ENCODE measurements at regions not wholly inside any gene's neighbourhood (a gene's known extent, or its start where the extent isn't known, plus 50 kb on each side); places are given as distances from the start of the nearest gene placed in this dataset.

DNA sequence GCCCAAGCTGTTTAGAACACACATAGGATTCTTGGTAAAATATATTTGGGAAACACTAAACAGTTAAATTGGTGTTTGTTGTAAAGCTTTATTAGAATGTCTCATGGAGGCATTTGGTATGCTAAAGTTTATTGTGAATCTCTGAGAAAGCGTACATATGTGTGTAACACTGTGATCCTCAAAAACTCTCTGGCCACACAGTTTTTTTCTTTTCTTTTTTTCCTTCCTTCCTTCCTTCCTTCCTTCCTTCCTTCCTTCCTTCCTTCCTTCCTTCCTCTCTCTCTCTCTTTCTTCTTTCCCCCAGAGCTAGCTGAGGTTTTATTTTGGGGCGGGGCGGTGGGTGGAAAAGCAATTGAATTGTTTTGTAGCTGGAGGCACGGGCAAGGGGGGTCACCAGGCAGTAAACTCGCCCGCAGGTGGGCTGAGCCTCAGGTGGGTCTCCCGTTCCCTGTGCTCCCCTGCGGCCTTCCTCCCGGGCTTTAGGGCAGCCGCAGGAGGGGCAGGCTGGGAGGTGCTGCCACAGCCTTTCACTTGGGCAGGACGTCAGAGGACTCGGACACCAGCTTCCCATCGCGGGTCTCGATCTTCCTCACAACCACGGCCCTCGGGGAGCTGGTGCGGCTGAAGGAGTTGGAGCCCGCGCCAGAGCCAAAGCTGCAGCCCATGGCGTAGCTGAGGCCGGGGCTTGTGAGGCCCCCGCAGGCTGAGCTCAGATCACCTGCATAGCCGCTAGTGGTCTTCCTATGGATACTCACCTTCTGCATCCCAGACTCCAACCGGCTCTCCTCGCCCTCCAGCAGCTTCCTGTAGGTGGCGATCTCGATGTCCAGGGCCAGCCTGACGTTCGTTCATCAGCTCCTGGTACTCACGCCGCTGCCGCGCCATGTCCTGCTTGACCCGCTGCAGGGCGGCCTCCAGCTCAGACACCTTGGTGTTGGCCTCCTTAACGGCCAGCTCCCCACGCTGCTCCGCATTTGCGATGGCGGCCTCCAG lies 459.0 kb downstream of the GATA3 start:
- H3K27ac ChIP-seq (ENCODE audit: low read depth, low read length), result no peak overlapping the region
- WGBS, 3 donors, result 88 to 92% (median 88%) methylated on average over 41 of the region's 41 CpGs

DNA sequence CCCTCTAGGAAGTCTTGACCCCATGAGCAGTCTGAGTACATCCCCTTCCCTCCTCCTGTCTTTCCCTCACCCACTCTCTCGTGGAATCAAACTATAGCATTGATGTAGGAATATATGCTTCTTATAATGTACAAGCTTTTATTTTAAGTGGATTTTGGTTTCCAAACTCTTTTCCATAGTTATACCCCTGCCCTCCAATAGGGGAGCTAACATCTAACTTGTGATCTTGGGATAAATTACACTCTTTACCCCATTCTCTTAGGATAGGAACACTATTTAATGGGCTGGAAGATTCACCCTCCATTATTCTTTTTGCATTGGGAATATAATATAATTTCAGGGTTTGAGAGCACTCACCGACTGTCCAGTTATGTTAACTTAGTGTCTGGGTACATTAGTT lies 465.9 kb downstream of the GATA3 start:
- WGBS, 3 donors, result 62 to 87% (median 73%) methylated on average over 2 of the region's 2 CpGs
- no peak overlapping the region for H3K27ac ChIP-seq (ENCODE audit: low read depth, low read length)

DNA sequence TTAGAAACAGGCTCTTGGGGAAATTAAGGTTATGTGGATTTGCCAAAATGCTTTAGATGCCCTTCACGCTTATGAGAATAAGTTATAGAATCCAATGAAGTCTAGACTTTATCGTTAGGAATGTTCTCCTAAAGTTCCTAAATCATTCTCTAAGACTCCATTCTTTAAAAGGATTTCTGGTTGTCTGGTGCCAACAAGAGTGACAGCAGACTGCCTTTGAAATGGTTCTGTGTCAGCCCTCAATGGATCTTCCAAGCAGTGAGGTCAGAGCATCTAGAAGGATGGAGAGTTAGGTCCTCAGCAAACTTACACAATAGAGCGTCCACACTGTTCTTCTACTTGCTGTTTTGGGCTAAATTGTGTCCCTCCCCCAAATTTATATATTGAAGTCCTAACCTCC lies 473.3 kb downstream of the GATA3 start:
- 88 to 93% (median 90%) methylated on average over 3 of the region's 3 CpGs for WGBS, 3 donors
- H3K27ac ChIP-seq (ENCODE audit: low read depth, low read length), result no peak overlapping the region

DNA sequence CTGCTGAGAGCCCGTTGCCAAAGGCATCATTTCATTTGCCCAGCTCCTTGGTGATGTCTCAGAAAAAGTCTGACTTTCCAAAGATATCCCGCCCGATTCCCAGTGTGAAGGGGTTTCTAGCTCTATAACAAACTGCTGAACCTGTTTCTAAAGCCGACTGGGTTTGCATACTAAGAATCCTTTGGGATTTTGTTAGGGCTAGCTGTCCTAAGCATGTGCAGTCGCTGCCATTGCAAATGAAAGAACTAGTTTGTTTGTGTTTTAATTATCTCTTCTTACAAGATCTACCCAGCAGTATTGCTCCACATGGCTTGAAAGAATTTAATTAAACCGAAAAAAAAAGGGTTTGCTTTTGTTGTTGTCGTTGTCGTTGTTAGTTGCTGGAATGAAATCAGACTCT lies 476.6 kb downstream of the GATA3 start:
- WGBS, 3 donors, result 76 to 90% (median 85%) methylated on average over 8 of the region's 8 CpGs

DNA sequence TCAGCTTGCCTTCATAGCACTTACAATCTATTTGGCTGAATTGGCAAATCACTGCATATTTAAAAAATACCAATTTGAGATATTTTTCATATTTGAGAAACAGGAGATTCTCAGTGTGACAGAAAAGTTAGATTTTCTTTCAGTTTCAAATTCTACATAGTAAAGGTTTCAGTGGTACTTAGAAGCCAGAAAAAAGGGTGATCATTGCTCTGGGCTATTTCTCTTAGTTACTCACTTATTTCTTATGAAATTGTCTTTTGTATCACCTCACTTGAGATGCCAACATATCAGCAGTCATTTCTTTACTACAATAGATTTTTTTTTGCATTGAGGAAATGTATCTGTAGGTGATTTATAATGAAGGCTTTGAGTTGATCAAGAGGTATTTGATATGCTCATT lies 478.2 kb downstream of the GATA3 start:
- H3K27ac ChIP-seq (ENCODE audit: low read depth, low read length), result no peak overlapping the region

More for the DNA sequence above, 476.6 kb downstream of the GATA3 start:
- H3K27ac ChIP-seq (ENCODE audit: low read depth, low read length), result no peak overlapping the region

DNA sequence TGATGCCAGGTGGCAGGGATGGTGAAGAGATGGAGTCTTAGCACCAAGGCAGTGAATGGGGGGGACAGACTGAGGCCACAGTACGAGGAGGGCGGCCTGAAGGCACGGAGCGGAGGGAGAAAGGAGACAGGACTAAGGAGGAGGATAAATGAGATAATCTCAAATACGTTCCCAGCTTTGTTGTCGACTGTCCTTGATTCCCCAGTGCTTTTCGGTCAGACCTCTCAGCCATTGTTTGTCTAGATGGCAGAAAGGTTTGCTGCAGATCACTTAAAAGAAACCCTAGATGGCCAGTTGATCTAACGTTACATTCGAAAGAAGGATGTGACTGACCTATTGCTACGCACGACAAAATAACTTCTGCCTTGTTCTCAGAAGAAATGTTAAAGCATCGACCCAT lies 479.0 kb downstream of the GATA3 start:
- 73 to 78% (median 78%) methylated on average over 12 of the region's 12 CpGs for WGBS, 3 donors

DNA sequence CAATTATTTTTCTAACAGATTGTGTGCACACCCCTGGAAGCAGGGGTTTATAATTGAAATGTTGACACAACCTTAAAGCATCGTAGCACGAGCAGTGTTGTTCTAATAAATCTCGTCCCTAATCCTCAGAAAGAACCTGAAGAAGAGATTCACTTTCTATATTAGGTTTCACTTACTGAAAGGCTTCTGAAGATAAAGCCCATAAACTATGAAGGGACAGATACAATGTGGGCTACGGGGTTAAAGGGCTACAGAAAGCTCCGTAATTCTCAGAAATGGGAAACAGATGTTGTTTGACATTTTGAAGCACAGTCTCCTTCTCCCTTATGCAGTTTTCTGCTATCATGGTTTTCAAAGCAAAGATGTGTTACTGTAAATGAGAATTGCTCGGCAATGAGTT lies 479.6 kb downstream of the GATA3 start:
- WGBS, 3 donors, result 44 to 54% (median 47%) methylated on average over 6 of the region's 6 CpGs
- no peak overlapping the region for H3K27ac ChIP-seq (ENCODE audit: low read depth, low read length)

More for the DNA sequence above, 479.0 kb downstream of the GATA3 start:
- H3K27ac ChIP-seq (ENCODE audit: low read depth, low read length), result no peak overlapping the region

DNA sequence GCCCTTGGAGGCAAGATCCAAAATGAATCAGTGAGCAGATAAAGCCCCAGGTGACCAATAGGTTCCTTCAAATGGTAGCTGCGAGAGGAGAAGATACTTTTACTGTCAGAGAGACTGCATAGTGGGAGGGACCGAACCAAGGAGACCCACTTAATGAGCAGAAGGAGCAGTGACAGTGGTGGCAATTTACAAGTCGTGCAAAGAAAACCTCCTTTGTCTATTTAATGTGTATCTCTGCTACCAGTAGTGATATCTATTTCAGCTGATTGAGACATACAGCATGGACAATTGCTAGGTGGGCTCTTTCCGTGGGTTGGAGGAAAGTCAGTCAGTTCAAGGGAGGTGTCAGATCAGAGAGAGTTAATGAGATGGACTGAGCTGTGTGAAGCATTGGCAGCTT lies 480.4 kb downstream of the GATA3 start:
- H3K27ac ChIP-seq (ENCODE audit: low read depth, low read length), result no peak overlapping the region
- WGBS, 3 donors, result 51 to 81% (median 74%) methylated on average over 4 of the region's 4 CpGs

DNA sequence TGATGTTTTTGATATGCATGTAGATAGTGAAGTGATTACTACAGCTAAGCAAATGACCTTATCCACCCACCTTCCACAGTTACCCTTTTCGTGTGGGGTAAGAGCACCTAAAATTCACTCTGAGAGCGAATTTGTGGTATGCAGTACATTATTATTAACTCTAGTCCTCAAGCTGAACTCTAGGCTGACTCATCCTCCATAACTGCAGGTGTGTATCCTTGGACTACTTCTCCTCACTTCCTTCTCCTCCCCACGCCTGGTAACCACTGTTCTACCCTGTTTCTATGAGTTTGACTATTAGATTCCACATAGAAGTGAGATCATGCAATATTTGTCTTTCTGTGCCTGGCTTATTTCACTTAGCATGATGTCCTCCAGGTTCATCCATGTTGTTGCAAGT lies 484.6 kb downstream of the GATA3 start:
- no peak overlapping the region for H3K27ac ChIP-seq (ENCODE audit: low read depth, low read length)
- WGBS, 3 donors, result 71 to 81% (median 78%) methylated on average over 3 of the region's 3 CpGs

DNA sequence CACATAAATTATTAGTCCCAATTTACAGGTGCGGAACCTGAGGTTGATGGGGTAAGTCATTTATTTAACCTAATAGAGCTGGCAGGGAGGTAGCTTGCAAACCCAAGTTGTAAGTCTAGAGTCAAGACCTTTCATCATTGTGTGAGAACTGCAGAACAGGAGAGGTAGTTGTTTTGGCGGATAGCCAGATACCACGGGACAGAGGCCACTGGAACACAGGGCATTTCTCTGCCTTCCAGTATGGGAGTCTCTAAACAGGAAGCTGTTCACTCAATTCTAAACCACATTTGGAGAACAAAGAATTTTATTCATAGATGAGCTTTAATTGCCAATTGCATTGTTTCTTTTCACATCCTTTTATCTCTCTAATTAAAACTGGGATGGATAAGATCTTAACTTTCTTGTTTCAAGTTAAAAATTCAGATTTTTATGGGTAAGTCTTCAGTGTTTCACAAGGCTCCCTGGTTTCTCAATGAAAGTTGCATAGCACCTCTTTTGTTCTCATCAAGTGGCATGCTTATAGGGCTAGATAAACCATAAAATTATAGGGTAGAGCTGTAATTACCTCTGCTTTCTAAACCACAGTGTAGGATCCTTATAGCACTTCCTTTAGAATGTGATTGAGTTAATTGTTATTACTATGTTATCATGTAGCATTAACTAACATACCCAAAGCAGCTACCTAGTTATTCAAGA lies 489.0 kb downstream of the GATA3 start:
- WGBS, 3 donors, result 40 to 45% (median 42%) methylated on average over 3 of the region's 3 CpGs
- H3K27ac ChIP-seq (ENCODE audit: low read depth, low read length), result no peak overlapping the region

DNA sequence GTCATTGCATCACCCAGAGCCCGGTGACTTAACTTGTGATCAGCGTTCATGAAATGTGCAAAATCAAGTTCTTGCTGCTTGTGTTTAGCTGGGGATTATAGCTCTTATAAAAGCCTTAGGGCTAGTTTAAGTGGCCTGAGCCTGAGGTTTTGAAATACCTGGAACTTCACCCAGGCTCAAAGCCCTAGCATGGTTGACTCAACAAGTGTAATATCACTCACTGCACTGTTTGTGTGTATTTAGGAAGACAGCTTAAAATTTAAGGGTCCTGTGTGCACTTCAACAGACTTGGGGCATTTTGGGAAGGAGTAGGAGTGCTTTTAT lies 489.5 kb downstream of the GATA3 start:
- WGBS, 3 donors, result 68 to 86% (median 82%) methylated on average over 2 of the region's 2 CpGs
- no peak overlapping the region for H3K27ac ChIP-seq (ENCODE audit: low read depth, low read length)

DNA sequence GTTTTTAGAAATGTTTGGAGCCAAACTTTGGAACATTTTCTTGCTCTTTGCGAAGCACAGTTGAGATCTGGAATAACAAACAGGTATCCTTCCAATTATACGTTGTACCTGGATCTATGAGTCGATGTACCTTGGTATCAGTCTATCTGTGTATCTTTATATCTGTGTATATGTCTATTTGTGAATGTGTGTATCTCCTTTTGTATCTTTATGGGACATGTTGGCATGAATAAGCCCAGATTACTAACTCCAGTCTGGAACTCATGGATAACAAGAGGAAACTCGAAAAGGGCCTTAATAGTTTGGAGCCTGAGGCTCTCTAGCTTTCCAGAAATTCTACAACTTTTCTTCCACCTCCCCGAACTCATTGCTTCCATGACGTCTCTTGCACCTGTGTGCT lies 490.0 kb downstream of the GATA3 start:
- 82 to 93% (median 91%) methylated on average over 6 of the region's 6 CpGs for WGBS, 3 donors
- no peak overlapping the region for H3K27ac ChIP-seq (ENCODE audit: low read depth, low read length)

DNA sequence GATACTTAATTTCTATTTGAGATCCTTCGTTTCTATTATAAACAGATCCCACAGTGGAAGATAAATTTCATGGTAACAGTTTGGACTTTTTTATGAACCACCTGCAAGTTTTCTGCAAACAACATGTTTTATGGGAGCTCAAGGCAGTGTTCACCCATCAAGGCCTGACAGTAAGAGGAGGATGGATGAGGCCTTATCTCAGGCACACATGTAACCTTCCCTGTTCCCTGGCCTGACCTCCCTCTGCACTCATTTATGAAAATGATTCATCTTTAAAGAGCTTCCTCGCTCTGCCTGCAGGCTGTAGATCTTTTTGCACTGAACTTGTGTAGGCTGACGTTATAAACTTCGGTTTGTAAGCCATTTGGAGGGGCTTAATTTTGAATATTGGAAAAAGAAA lies 500.1 kb downstream of the GATA3 start:
- no peak overlapping the region for H3K27ac ChIP-seq (ENCODE audit: low read depth, low read length)
- 42 to 47% (median 43%) methylated on average over 4 of the region's 4 CpGs for WGBS, 3 donors

DNA sequence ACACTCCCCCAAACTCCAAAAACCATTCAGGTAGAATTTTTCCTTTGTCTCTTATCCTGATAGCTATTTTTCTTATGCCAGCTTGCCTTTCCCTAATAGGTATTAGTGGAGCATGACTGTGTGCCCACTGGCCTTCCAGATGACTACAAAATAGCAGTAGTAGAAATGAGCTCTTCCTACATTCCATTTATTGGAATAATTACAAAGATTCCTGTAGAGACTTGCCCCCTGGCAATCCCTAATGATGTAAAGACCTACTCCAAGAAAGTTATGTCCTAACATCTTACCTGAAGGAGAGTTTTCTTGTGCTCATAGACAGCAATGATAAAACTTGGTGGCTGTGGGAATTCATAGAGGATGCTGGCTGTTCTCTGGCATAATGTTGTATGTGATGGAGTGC lies 501.8 kb downstream of the GATA3 start:
- H3K27ac ChIP-seq (ENCODE audit: low read depth, low read length), result no peak overlapping the region

DNA sequence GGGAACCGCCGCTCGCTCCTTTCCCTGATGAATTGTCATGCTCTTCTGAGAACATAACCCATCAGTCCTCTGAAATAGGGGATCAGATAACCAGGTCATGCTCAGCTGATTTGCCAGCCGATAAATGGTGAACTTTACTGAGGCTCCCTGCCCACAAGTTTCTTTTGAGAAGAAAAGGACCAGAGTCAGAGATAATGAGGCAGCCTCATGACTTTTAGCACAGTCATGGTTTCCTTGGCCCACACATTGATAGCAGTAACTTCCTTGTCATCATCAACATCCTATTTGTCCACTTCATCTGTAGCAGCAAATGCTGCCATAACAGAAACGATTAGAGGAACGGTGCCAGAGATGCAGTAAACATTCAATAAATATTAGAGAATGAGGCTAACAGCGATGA lies 509.0 kb downstream of the GATA3 start:
- no peak overlapping the region for H3K27ac ChIP-seq (ENCODE audit: low read depth, low read length)
- WGBS, 3 donors, result 86 to 91% (median 91%) methylated on average over 7 of the region's 7 CpGs

DNA sequence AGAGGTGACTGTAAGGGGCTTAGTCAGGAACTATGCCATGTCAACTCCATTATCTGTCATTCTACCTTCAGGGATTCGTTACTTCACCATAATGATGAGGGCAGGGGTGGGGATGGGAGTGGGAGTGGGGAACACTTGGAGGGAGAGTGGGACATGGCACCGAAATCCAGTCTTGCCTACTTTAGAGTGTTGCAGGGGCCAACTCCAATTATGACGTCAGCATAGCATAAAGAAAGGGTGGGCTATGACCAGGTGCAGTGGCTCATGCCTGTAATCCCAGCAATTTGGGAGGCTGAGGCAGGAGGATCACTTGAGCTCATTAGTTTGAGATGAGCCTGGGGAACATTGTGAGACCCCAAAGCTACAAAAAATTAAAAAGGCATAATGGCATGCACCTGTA lies 512.2 kb downstream of the GATA3 start:
- H3K27ac ChIP-seq (ENCODE audit: low read depth, low read length), result no peak overlapping the region
- 69 to 85% (median 83%) methylated on average over 3 of the region's 3 CpGs for WGBS, 3 donors

DNA sequence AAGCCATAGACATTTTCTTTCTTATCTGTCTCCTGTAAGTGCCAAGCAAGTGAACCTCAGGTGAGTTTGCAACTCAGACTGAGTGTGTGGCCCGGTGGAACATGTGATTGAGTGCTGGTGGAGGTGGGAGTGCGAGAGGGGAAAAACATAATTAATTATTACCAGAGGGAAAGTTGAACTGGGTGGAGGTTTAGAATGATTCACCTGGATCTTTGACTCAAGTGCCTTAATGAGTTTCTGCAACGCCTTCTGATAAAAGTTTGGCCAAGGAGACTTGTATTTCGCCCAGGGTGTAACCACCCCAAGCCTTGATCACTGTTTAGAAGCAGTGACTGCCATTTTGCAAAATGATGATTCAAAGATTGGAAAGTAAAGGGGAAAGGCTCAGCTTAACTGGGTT lies 513.9 kb downstream of the GATA3 start:
- no peak overlapping the region for H3K27ac ChIP-seq (ENCODE audit: low read depth, low read length)
- 36 to 80% (median 74%) methylated on average over 4 of the region's 4 CpGs for WGBS, 3 donors

DNA sequence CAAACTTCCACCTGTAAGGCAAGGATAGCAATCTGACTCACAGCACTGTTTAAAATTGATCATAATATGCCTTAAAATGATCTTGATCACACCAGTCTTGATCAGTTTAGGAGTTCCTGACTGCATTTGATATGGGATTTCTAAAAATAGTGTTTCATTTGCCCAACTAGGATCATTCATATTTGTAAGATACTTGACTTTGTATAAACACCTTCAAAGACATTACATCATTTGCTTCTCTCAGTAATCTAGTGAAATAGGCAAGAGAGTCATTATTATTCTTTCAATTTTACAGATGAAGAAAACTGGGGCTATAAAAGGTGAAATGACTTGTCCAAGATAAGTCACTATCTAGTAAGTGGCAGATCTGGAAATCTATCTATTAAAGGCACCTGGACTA lies 521.1 kb downstream of the GATA3 start:
- H3K27ac ChIP-seq (ENCODE audit: low read depth, low read length), result no peak overlapping the region

DNA sequence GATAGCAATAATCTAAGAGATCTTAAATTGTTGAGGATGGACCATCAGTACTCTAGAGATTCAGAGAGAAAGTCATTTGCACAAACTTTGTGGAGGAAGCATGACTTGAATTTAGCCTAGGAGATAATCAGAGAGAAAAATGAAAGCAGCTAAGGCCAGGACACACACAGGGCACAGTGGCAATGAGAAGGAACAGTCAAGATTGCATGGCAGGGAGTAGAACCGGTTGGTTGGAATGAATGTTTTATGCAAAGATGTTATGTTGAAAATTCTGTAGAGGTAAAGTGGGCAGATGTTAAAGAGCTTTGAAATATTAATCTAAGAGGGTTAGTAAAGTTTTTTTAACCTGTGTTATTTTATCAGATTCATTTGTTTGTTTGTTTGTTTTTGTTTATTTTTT lies 521.8 kb downstream of the GATA3 start:
- H3K27ac ChIP-seq (ENCODE audit: low read depth, low read length), result no peak overlapping the region
- WGBS, 3 donors, result 88 to 89% (median 88%) methylated on average over 1 of the region's 1 CpG

DNA sequence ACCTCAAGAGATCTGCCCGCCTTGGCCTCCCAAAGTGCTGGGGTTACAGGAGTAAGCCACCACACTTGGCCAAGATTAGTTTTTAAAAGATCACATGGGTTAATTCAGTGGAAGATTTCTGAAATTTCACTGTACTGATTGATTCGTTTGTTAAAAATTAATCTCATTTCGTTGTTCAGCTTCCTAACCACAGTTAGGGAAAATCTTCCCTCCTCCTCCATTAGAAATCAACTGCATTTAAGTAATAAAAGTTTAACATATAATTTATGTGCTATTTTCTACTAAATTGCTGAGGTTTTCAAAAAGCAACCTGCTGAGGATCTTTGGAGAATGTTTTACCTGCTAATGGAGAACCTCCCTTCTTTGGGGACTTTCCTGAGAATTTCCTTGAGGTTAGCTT lies 522.4 kb downstream of the GATA3 start:
- H3K27ac ChIP-seq (ENCODE audit: low read depth, low read length), result no peak overlapping the region
- WGBS, 3 donors, result 52 to 88% (median 88%) methylated on average over 3 of the region's 3 CpGs

All from adipose tissue (tissue), 3 donors.